CD14-positive monocyte (primary cell): ENCODE measurements at regions not wholly inside any gene's neighbourhood (a gene's known extent, or its start where the extent isn't known, plus 50 kb on each side); places are given as distances from the start of the nearest gene placed in this dataset.

Experiments used
- DNase-seq, 3 donors: peaks; one replicate each; pipeline ENCODE4 v3.0.0-alpha.2; 2011 to 2022
- H2AFZ ChIP-seq: 2 replicates; pipeline ENCODE4 v1.6.0; 2012; ENCODE audit warnings: mild to moderate bottlenecking, low read depth, low read length, inconsistent platforms; ENCODE audit not compliant: insufficient read depth, poor library complexity, severe bottlenecking
- H3K27ac ChIP-seq, 2 donors: 1 replicate in 1 of 2; 2 replicates in 1 of 2; pipeline ENCODE4 v1.5.1; 2012 to 2013; ENCODE audit warnings: low read length in 2 of 2, control low read depth in 1 of 2, inconsistent platforms in 1 of 2, low read depth in 1 of 2, mild to moderate bottlenecking in 1 of 2
- H3K27me3 ChIP-seq, 2 donors: one replicate each; pipeline versions ENCODE4 v1.6.0 to v1.6.1; 2011 to 2013; ENCODE audit warnings: low read length in 2 of 2; ENCODE audit not compliant: control insufficient read depth in 2 of 2, insufficient read depth in 2 of 2
- H3K36me3 ChIP-seq, 2 donors: replicated peaks in 1 of 2; 1 replicate in 1 of 2; 2 replicates in 1 of 2; pipeline versions ENCODE4 v1.5.1 to v1.6.1; 2012 to 2013; ENCODE audit warnings: low read length in 2 of 2, control low read depth in 1 of 2, inconsistent platforms in 1 of 2, mild to moderate bottlenecking in 1 of 2; ENCODE audit not compliant: insufficient read depth in 2 of 2, control insufficient read depth in 1 of 2
- H3K4me1 ChIP-seq, 2 donors: 1 replicate in 1 of 2; 2 replicates in 1 of 2; pipeline versions ENCODE4 v1.5.1 to v1.6.1; 2012 to 2013; ENCODE audit warnings: low read length in 2 of 2, control low read depth in 1 of 2, inconsistent platforms in 1 of 2, mild to moderate bottlenecking in 1 of 2, moderate library complexity in 1 of 2; ENCODE audit not compliant: insufficient read depth in 2 of 2, control insufficient read depth in 1 of 2
- H3K4me2 ChIP-seq: replicated peaks from 2 replicates; pipeline ENCODE3; 2012; ENCODE audit warnings: low read length, moderate library complexity, mild to moderate bottlenecking; ENCODE audit not compliant: poor library complexity, severe bottlenecking; ENCODE audit errors: extremely low read depth
- H3K4me3 ChIP-seq, 3 experiments: fragments of 200-600 bp in 1 of 3; sonication (generic) in 1 of 3; replicated peaks in 1 of 3; 1 replicate in 2 of 3; 2 replicates in 1 of 3; pipeline ENCODE4 v1.5.1; 2011 to 2013; ENCODE audit warnings: low read length in 3 of 3, mild to moderate bottlenecking in 3 of 3, control low read depth in 2 of 3, low read depth in 2 of 3, inconsistent platforms in 1 of 3, moderate library complexity in 1 of 3
- H3K79me2 ChIP-seq: 2 replicates; pipeline ENCODE4 v1.6.0; 2012; ENCODE audit warnings: mild to moderate bottlenecking, control low read depth, inconsistent platforms, low read length, moderate library complexity; ENCODE audit not compliant: insufficient read depth
- H3K9ac ChIP-seq: 2 replicates; pipeline ENCODE4 v1.6.0; 2017; ENCODE audit warnings: low read length, mild to moderate bottlenecking; ENCODE audit not compliant: insufficient read depth, poor library complexity, severe bottlenecking
- H3K9me3 ChIP-seq, 2 donors: replicated peaks in 1 of 2; 1 replicate in 1 of 2; 2 replicates in 1 of 2; pipeline versions ENCODE4 v1.5.1 to v1.6.1; 2012 to 2013; ENCODE audit warnings: low read length in 2 of 2, control low read depth in 1 of 2; ENCODE audit not compliant: control insufficient read depth in 1 of 2, insufficient read depth in 1 of 2
- H4K20me1 ChIP-seq: 2 replicates; pipeline ENCODE4 v1.6.0; 2012; ENCODE audit warnings: mild to moderate bottlenecking, low read length, control low read depth, moderate library complexity; ENCODE audit not compliant: insufficient read depth
- H3K27ac Mint-ChIP-seq, 7 donors: one replicate each; pipeline ENCODE4 v1.8.0; 2020; ENCODE audit warnings: mild to moderate bottlenecking in 7 of 7, mixed read lengths in 7 of 7, moderate library complexity in 6 of 7, inconsistent platforms in 2 of 7
- H3K27me3 Mint-ChIP-seq, 3 donors: one replicate each; pipeline ENCODE4 v1.8.0; 2021 to 2022; ENCODE audit warnings: low read depth in 3 of 3, mild to moderate bottlenecking in 3 of 3, mixed read lengths in 3 of 3, moderate library complexity in 3 of 3, inconsistent platforms in 1 of 3
- H3K36me3 Mint-ChIP-seq, 2 donors: one replicate each; pipeline ENCODE4 v1.8.0; 2020; ENCODE audit warnings: mixed read lengths in 2 of 2, inconsistent platforms in 1 of 2, mild to moderate bottlenecking in 1 of 2
- H3K4me1 Mint-ChIP-seq: one replicate; pipeline ENCODE4 v1.8.0; 2020; ENCODE audit warnings: mild to moderate bottlenecking, mixed read lengths
- H3K4me3 Mint-ChIP-seq, 2 donors: one replicate each; pipeline ENCODE4 v1.8.0; 2020; ENCODE audit warnings: mild to moderate bottlenecking in 2 of 2, mixed read lengths in 2 of 2, moderate library complexity in 1 of 2
- H3K9me3 Mint-ChIP-seq, 7 donors: one replicate each; pipeline ENCODE4 v1.8.0; 2020 to 2022; ENCODE audit warnings: mixed read lengths in 7 of 7, mild to moderate bottlenecking in 6 of 7, moderate library complexity in 6 of 7, inconsistent platforms in 2 of 7
- CTCF ChIP-seq: fragments of 200-600 bp; IDR thresholded peaks from one replicate; pipeline ENCODE4 v1.8.0; 2022; ENCODE audit warnings: antibody characterized with exemption, mild to moderate bottlenecking
- WGBS: methylation state at CpG from one replicate; pipeline ENCODE4 v1.1.5; 2013; ENCODE audit warnings: missing lambda C conversion rate; ENCODE audit not compliant: insufficient coverage; 5-methylcytosine and 5-hydroxymethylcytosine counted together
- intact Hi-C, 2 donors: fragments of 100-400 bp; cut with micrococcal nuclease; formaldehyde crosslinking; loops; one replicate each; pipeline versions ENCODE4 v1.15.0 to v1.15.1; 2023

- Histone ChIP-seq H3K27ac (no peak overlapping the region), H3K36me3 (no peaks in the 10 kb centered on the region), H3K9ac (no peak overlapping the region), H3K4me2 (no peak overlapping the region), H2AFZ (no peak overlapping the region), H3K79me2 (no peaks in the 10 kb centered on the region), H3K4me3 (no peak overlapping the region), H3K9me3 (peaks cover 7 to 17% of the 10 kb centered on the region in 2 donors), H4K20me1 (no peaks in the 10 kb centered on the region), H3K27me3 (no peaks in the 10 kb centered on the region), H3K4me1 (no peaks in the 10 kb centered on the region)
- H3K27me3 Mint-ChIP-seq = no peaks in the 10 kb centered on the region
- H3K36me3 Mint-ChIP-seq = no peaks in the 10 kb centered on the region
- no peak overlapping the region for H3K27ac Mint-ChIP-seq
- H3K4me3 Mint-ChIP-seq = no peak overlapping the region
- WGBS = 70% methylated on average over 2 of the region's 3 CpGs
- no peak for DNase-seq
- H3K4me1 Mint-ChIP-seq = no peaks in the 10 kb centered on the region
- intact Hi-C loops = no loop called here
- peaks cover 3 to 14% (median 6%) of the 10 kb centered on the region in 7 donors for H3K9me3 Mint-ChIP-seq
- TF ChIP-seq CTCF = no peak
Observed at GRCh38 chr3:104291437-104291851, 1075.3 kb upstream of the ALCAM start.

- Mint-ChIP-seq H3K4me3 (no peak overlapping the region), H3K36me3 (no peaks in the 10 kb centered on the region), H3K27me3 (no peaks in the 10 kb centered on the region), H3K4me1 (no peaks in the 10 kb centered on the region), H3K9me3 (peaks cover 1 to 14% (median 5%) of the 10 kb centered on the region in 7 donors), H3K27ac (no peak overlapping the region)
- H3K9ac ChIP-seq = no peak overlapping the region
- DNase-seq = no peak
- H3K79me2 ChIP-seq = no peaks in the 10 kb centered on the region
- no peaks in the 10 kb centered on the region for H3K36me3 ChIP-seq
- intact Hi-C loops = no loop called here
- TF ChIP-seq CTCF = no peak
- no peak overlapping the region for H3K27ac ChIP-seq
- H2AFZ ChIP-seq = no peak overlapping the region
- no peaks in the 10 kb centered on the region for H4K20me1 ChIP-seq
- H3K27me3 ChIP-seq = no peaks in the 10 kb centered on the region
- H3K4me1 ChIP-seq = no peaks in the 10 kb centered on the region
- H3K4me2 ChIP-seq = no peak overlapping the region
- no peak overlapping the region for H3K4me3 ChIP-seq
- WGBS = no CpG with 5 or more reads among the region's 2 CpGs
- peaks cover 2 to 13% of the 10 kb centered on the region in 2 donors for H3K9me3 ChIP-seq
Observed at GRCh38 chr3:104291878-104292277, 1074.8 kb upstream of the ALCAM start.
